NCI-H460 (cell line): ENCODE measurements at regions not wholly inside any gene's neighbourhood (a gene's known extent, or its start where the extent isn't known, plus 50 kb on each side); places are given as distances from the start of the nearest gene placed in this dataset.
"Not testable (repeated sequence)": the region's sequence is repeated elsewhere in the genome, so short reads cannot be mapped to it uniquely, and the experiment has no call there.

ENCODE experiments used
- DNase-seq: peaks from one replicate; pipeline ENCODE4 v3.0.0-alpha.2; 2016; ENCODE audit warnings: low read depth; ENCODE audit errors: extremely low read depth

DNA sequence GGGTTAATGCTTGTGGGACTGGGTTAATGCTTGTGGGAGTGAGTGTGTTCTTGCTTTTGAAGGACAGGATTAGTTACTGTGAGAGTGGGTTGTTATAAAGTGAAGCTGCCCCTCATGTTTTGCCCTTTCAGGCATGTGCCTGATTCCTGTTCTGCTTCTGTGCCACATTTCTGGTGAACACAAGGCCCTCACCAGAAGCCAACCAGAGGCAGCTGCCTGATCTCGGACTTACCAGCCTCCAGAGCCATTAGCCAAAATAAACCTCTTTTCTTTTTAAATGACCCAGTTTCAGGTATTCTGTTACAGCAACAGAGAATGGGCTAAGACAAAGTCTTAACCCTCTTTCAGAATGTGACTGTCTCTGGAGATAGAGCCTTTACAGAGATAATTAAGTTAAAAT, 113.3 kb upstream of the TMTC4 start:
- no peak for DNase-seq

GRCh38 chr13:100776686-100777085, 102.1 kb upstream of the TMTC4 start:
- not testable (repeated sequence) for DNase-seq

- DNase-seq = no peak
Observed at GRCh38 chr13:100773923-100774663, 99.5 kb upstream of the TMTC4 start.

GRCh38 chr13:100773429-100773828, 98.8 kb upstream of the TMTC4 start:
- DNase-seq = no peak

DNA sequence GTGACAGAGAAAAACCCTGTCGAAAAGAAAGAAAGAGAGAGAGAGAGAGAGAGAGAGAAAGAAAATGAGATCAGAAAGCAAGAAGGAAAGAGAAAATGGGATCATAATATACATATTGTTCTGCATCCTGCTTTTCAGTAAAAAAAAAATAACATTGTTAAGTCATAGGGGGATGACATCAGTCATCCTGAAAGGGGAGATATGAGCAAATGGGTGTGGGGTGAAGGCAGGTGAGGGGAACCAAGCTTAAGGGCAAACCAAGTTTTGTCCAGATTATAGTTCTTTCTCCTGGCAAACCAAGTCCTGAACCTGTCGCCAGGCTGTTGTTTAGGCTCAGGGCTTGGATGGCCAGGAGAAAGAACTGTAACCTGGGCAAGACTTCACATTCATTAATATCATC, 92.6 kb upstream of the TMTC4 start:
- no peak for DNase-seq

DNA sequence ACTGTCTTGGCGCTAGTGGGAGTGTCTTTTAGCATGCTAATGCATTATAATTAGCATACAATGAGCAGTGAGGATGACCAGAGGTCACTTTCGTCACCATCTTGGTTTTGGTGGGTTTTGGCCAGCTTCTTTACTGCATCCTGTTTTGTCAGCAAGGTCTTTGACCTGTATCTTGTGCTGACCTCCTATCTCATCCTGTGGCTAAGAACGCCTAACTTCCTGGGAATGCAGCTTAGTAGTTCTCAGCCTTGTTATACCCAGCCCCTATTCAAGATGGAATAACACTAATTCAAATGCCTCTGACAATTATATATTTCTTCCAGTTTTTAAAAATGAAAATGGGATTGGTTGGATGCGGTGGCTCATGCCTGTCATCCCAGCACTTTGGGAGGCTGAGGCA, 92.0 kb upstream of the TMTC4 start:
- DNase-seq = not testable (repeated sequence)

- DNase-seq = no peak
Observed at GRCh38 chr13:100764937-100765336, 90.3 kb upstream of the TMTC4 start.

DNA sequence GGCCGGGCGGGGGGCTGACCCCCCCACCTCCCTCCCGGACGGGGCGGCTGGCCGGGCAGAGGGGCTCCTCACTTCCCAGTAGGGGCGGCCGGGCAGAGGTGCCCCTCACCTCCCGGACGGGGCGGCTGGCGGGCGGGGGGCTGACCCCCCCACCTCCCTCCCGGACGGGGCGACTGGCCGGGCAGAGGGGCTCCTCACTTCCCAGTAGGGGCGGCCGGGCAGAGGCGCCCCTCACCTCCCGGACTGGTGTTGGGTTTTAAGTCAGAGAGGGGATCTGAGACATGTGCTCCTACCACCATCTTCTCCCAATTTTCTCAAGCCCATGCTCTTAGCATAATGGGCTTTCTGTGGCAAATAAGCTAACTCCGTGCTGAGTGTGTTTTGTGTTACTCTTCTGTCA, 87.5 kb upstream of the TMTC4 start:
- DNase-seq = not testable (repeated sequence)

GRCh38 chr13:100755891-100756290, 81.3 kb upstream of the TMTC4 start:
- DNase-seq = no peak

DNA sequence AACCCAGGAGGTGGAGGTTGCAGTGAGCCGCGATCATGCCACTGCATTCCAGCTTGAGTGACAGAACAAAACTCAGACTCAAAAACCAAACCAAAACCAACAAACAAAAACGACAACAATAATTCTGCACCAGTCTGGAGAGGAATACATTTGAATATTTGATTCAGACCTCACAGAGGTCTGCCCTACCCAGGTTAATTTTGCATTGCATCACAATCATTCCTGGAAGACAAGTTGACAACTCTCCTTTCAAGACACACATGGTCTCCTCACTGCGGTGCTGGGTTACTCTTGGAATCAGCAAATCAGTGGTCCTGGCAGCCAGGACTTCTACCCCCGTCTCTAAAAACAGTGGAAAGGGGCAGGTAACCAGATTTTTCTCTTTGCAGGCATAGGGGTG, 79.9 kb upstream of the TMTC4 start:
- DNase-seq = no peak

GRCh38 chr13:100753376-100753775, 78.8 kb upstream of the TMTC4 start:
- DNase-seq = no peak

- DNase-seq = no peak
Observed at GRCh38 chr13:100751826-100752225, 77.2 kb upstream of the TMTC4 start.

DNA sequence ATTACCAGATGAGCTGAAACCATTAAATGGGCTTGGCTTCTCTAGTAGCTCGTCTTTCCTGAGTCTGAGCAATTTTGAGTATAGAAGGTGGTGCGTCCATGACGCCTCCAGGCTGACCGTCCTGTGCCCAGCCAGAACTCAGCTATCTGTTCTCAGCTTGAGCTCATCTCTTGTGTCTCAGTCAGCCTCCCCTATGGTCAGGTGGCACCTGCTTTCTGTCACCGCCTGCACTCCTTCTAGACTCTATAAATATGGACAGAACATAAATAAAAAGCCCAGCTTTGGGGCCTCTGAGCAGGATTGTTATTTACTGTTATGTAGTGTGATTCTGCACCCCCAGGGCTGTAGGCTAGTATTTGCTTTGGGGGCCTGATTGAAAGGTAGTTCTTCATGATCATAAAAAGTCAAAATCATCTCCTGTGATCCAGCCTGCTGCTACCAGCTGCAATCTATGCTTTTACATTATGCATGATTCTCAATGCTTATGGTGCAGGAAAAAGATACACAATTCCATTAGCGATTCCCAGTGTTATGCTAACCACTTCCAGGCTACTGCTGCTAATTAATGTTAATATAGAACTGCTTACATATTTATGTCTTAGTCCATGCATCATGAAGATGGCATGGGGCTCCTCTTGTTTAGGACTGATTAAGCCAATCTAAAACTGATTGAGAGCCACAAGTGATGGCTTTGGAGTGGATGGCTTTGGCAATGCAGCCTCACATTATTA, 72.5 kb upstream of the TMTC4 start:
- no peak for DNase-seq

DNA sequence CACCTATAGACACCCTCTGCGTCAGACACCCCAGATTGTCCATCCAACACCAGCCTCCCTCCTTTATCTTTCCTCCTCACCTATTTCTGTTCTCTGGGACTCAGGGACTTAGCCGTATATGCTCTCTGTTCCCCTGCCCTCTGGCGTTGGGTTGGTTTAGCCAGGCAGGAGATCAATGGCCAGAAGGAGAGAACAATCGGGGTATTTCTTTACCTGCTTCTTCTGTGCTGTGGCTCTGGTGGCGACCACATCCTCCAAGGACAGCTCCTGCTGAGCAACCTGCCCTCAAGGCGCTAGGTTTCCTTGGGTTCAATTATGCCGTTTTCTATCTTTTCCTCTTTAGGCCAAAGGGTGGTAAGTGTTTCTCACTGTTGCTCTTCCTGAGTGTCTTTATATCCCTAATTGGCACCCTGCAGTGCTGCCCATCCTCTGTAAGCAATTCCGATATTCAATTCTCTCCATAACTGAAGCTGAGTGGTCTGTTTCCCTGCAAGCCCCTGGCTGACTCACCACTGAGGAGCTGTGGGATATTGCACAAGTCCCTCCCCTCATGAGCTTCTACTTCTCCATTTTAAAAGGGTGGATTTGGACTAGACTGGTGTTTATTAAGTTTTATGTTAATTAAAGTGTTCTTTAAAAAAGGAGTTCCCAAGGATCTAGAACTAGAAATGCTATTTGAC, 63.7 kb upstream of the TMTC4 start:
- DNase-seq = no peak

- DNase-seq = no peak
Observed at GRCh38 chr13:100735494-100735893, 60.9 kb upstream of the TMTC4 start.

DNA sequence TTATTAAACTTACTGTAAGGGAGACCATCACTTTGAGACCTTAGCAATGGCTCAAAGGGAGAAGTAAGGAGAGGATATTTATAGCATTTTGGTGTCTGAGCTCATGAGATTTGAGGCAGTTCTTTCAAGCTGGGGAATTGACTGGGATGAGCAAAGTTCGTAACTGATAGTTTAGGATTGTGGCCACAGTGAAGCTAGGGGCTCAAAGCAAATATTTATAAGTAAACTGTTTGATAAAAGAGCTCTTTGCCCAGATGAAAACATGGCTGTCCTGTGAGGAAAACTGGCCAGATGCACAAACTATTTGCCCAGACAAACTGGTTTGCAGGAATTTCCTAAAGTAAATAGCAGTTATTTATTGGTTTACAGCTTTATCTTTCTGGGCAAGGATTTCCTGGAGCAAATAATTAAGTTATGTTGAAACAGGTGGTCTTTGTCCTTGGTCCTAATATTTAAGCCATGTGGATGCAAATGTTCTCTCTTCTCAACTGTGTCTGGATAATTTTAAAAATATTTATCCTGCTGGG, 59.7 kb upstream of the TMTC4 start:
- no peak for DNase-seq

GRCh38 chr13:100733261-100733660, 58.7 kb upstream of the TMTC4 start:
- DNase-seq = no peak

DNA sequence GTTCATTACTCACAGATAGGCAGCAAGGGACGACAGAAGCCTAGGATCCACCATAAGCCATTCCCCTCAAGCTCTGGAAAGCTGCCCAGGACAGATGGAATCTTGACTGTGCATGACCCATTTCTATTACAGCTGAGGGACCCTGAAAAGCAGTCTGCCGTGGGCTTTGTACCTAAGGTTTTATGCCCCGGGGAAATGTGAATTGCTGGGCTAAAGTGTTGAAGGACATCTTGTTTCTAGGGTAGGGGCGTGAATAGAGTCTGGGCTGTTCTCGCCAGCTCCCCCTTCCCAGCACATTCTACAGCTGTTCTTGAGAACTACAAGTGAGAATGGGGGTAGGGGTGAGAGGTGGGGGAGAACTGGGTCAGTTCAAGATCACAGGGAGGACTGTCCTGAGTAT, 53.6 kb upstream of the TMTC4 start:
- DNase-seq = no peak

DNA sequence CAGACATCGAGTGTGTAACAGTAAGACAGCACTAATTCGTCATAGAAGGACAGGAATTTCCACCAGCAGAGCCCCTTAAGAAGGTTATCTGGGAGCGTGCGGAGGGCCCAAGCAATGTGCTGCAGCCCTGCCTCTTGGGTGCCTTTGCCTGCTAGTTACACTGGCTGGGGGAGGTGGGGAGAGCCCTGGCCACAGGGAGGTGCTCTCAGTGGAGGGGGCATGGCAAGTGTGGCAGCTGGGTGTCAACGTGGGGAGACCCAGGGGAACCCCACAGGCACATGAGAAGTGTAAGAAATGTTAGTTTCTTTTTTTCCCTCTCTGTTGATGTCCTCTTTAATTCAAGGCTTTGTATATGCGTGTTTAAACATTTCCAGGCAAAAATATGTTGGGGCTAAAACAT, 50.9 kb upstream of the TMTC4 start:
- no peak for DNase-seq

DNA sequence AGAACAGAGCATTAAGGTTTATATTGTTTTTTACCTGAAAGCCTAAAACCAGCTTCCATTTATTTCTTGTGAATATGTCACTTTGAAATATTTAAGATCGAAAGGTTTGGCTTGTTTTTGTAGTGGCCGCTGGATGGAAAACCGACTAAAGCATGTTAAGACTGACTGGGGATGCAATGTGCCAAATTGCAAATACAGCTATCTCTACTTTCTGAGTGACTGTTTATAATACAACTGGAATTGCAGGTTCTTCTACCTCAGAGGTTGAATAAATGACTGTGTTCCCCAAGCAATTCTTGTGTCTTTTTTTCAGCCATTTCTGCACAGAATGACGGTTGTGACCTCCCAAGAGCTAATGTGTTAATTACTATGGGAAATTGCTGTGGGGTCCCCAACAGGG, 50.0 kb upstream of the TMTC4 start:
- no peak for DNase-seq
